ENCODE measurements at regions not wholly inside any gene's neighbourhood (a gene's known extent, or its start where the extent isn't known, plus 50 kb on each side); places are given as distances from the start of the nearest gene placed in this dataset.

DNA sequence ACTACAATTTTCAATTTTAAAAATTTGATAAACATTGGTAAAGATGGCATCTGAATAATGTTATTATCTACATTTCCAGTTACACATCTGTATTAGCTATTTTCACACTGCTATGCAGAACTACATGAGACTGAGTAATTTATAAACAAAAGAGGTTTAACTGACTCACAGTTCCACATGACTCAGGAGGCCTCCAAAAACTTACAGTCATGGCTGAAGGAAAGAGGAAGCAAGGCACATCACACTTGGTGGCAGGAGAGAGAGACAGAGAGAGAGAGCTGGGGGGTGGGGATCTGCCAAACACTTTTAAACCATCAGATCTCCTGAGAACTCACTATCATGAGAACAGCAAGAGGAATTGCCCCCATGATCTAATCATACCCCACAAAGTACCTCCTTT is 850.0 kb downstream of the LTN1 start:
- H3K27ac Mint-ChIP-seq: no peak overlapping the region
- H3K9me3 Mint-ChIP-seq: peaks cover 13% of the 10 kb centered on the region
- TF ChIP-seq CTCF (IDR thresholded peaks at IDR 0.05; ENCODE audit: unreplicated experiment in 3 of 3): no peak
- H3K36me3 Mint-ChIP-seq (ENCODE audit: low read depth): peaks cover 3% of the 10 kb centered on the region
- H3K27me3 Mint-ChIP-seq (ENCODE audit: low read depth): no peaks in the 10 kb centered on the region
- H3K4me3 Mint-ChIP-seq: no peak overlapping the region
- H3K4me1 Mint-ChIP-seq: no peaks in the 10 kb centered on the region

DNA sequence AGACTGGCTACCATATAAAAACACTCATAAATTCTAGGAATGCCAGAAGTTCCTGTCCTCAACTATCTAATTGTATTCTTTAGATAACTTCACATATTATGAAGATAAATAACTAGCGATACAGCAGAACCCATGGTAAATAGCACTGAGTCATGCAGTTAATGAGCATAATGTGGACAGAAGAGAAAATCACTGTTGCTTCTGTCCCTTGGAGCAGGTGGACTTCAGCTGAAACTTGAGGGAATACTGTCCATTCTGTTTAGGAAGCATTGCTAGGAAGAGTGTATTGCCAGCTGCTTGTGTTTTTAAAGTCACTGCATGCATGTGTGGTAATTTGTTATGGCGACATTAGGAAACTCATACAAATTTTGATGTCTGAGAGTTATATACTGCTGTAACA is 854.4 kb downstream of the LTN1 start:
- Mint-ChIP-seq H3K9me3 (peaks cover 18% of the 10 kb centered on the region), H3K4me1 (no peaks in the 10 kb centered on the region), H3K36me3 (ENCODE audit: low read depth) (peaks cover 3% of the 10 kb centered on the region), H3K27me3 (ENCODE audit: low read depth) (no peaks in the 10 kb centered on the region), H3K4me3 (no peak overlapping the region), H3K27ac (no peak overlapping the region)
- TF ChIP-seq CTCF (IDR thresholded peaks at IDR 0.05; ENCODE audit: unreplicated experiment in 3 of 3): no peak

GRCh38 chr21:28136656-28137255 is 855.9 kb downstream of the LTN1 start:
- no peak overlapping the region for H3K27ac Mint-ChIP-seq
- no peak for TF ChIP-seq CTCF (IDR thresholded peaks at IDR 0.05; ENCODE audit: unreplicated experiment in 3 of 3)
- no peaks in the 10 kb centered on the region for H3K4me1 Mint-ChIP-seq
- no peak overlapping the region for H3K4me3 Mint-ChIP-seq
- no peaks in the 10 kb centered on the region for H3K27me3 Mint-ChIP-seq (ENCODE audit: low read depth)
- H3K36me3 Mint-ChIP-seq (ENCODE audit: low read depth): peaks cover 14% of the 10 kb centered on the region
- H3K9me3 Mint-ChIP-seq: peaks cover 30% of the 10 kb centered on the region

DNA sequence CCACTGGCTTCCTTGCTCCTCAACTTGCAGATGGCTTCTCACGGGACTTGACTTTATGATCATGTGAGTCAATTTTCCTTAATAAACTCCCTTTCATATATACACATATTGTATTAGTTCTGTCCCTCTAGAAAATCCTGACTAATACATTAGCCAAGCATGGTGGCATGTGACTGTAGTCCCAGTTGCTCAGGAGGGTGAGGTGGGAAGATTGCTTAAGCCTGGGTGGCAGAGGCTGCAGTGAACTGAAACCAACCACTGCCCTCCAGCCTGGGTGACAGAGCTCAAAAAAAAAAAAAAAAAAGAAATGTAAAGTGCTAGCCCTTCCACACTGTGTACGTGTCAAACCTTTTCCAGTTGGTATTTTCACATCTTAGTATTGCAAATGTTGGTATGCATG is 857.0 kb downstream of the LTN1 start:
- no peaks in the 10 kb centered on the region for H3K4me1 Mint-ChIP-seq
- no peaks in the 10 kb centered on the region for H3K27me3 Mint-ChIP-seq (ENCODE audit: low read depth)
- peaks cover 16% of the 10 kb centered on the region for H3K36me3 Mint-ChIP-seq (ENCODE audit: low read depth)
- H3K27ac Mint-ChIP-seq: peak overlapping the region in 1 of 3 experiments; percentile 10
- peaks cover 38% of the 10 kb centered on the region for H3K9me3 Mint-ChIP-seq
- TF ChIP-seq CTCF (IDR thresholded peaks at IDR 0.05; ENCODE audit: unreplicated experiment in 3 of 3): no peak
- H3K4me3 Mint-ChIP-seq: no peak overlapping the region

DNA sequence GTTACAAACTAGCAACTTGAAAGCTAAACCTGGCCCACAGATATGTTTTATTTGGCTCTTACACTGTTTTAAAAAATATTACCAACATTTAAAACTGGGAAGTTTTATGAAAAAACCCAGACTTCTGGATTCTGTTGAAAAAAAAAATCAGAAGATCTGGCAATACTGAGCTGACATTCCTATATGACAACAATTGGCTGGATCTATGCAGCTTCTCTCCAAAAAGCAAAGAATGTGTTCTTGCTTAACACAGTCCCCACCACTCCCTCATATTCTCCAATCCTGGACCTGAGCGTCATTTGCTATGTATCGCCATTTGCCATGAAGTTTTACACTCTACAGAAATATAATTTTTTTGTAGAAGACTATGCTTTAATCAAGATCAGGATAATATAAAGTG is 859.6 kb downstream of the LTN1 start:
- Mint-ChIP-seq H3K36me3 (ENCODE audit: low read depth) (peaks cover 13% of the 10 kb centered on the region), H3K27me3 (ENCODE audit: low read depth) (no peaks in the 10 kb centered on the region), H3K4me3 (no peak overlapping the region), H3K9me3 (peaks cover 28% of the 10 kb centered on the region), H3K27ac (peak overlapping the region in 2 of 3 experiments; percentile 12 to 20), H3K4me1 (no peaks in the 10 kb centered on the region)
- no peak for TF ChIP-seq CTCF (IDR thresholded peaks at IDR 0.05; ENCODE audit: unreplicated experiment in 3 of 3)

DNA sequence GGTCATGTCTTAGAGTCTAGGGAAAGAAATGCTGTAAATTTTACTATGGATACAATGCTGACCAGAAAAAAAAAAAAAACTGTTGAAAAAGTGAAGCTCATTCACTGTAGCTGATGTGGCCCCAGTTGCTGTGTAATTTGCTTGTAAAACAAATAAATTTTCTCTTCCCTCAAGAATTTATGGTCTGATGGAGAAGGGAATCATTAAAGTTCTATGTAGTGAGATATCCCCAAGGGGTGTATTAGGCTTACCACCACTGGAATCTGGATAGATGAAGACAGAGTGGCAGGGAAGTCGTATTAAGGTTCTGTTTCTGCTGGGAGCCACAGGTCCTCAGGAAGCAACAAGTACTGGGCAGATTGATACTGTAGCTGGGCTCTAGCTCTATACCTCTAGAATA is 860.0 kb downstream of the LTN1 start:
- H3K4me3 Mint-ChIP-seq: no peak overlapping the region
- H3K9me3 Mint-ChIP-seq: peaks cover 28% of the 10 kb centered on the region
- peaks cover 13% of the 10 kb centered on the region for H3K36me3 Mint-ChIP-seq (ENCODE audit: low read depth)
- TF ChIP-seq CTCF (IDR thresholded peaks at IDR 0.05; ENCODE audit: unreplicated experiment in 3 of 3): no peak
- no peaks in the 10 kb centered on the region for H3K27me3 Mint-ChIP-seq (ENCODE audit: low read depth)
- H3K4me1 Mint-ChIP-seq: no peaks in the 10 kb centered on the region
- peak overlapping the region in 1 of 3 experiments; percentile 20 for H3K27ac Mint-ChIP-seq

Data from nephron (organoid).